ENCODE measurements at regions not wholly inside any gene's neighbourhood (a gene's known extent, or its start where the extent isn't known, plus 50 kb on each side); places are given as distances from the start of the nearest gene placed in this dataset.

GRCh38 chr14:55874785-55875184 is 243.4 kb upstream of the PELI2 start:
- intact Hi-C loops (cut with DNase I) = no loop called here
- no peak for DNase-seq (ENCODE audit: low spot score)

GRCh38 chr14:55877942-55878341 is 240.3 kb upstream of the PELI2 start:
- intact Hi-C loops (cut with DNase I) = no loop called here
- DNase-seq (ENCODE audit: low spot score) = no peak

GRCh38 chr14:55881577-55882241 is 236.5 kb upstream of the PELI2 start:
- intact Hi-C loops (cut with DNase I) = no loop called here
- no peak for DNase-seq (ENCODE audit: low spot score)

GRCh38 chr14:55884819-55885218 is 233.4 kb upstream of the PELI2 start:
- DNase-seq (ENCODE audit: low spot score) = no peak
- intact Hi-C loops (cut with DNase I) = no loop called here

GRCh38 chr14:55889124-55889523 is 229.1 kb upstream of the PELI2 start:
- intact Hi-C loops (cut with DNase I) = no loop called here
- no peak for DNase-seq (ENCODE audit: low spot score)

GRCh38 chr14:55891692-55892091 is 226.5 kb upstream of the PELI2 start:
- intact Hi-C loops (cut with DNase I) = no loop called here
- no peak for DNase-seq (ENCODE audit: low spot score)

GRCh38 chr14:55892906-55893305 is 225.3 kb upstream of the PELI2 start:
- DNase-seq (ENCODE audit: low spot score) = no peak
- intact Hi-C loops (cut with DNase I) = no loop called here

- intact Hi-C loops (cut with DNase I) = no loop called here
- no peak for DNase-seq (ENCODE audit: low spot score)
Observed at GRCh38 chr14:55893705-55894104, 224.5 kb upstream of the PELI2 start.

GRCh38 chr14:55897031-55897430 is 221.2 kb upstream of the PELI2 start:
- intact Hi-C loops (cut with DNase I) = no loop called here
- DNase-seq (ENCODE audit: low spot score) = no peak

- no peak for DNase-seq (ENCODE audit: low spot score)
- intact Hi-C loops (cut with DNase I) = no loop called here
Observed at GRCh38 chr14:55898938-55899337, 219.3 kb upstream of the PELI2 start.

- no peak for DNase-seq (ENCODE audit: low spot score)
- intact Hi-C loops (cut with DNase I) = no loop called here
Observed at GRCh38 chr14:55899531-55899930, 218.7 kb upstream of the PELI2 start.

GRCh38 chr14:55900749-55901148 is 217.5 kb upstream of the PELI2 start:
- no peak for DNase-seq (ENCODE audit: low spot score)
- intact Hi-C loops (cut with DNase I) = no loop called here

- intact Hi-C loops (cut with DNase I) = no loop called here
- no peak for DNase-seq (ENCODE audit: low spot score)
Observed at GRCh38 chr14:55901291-55901690, 216.9 kb upstream of the PELI2 start.

- intact Hi-C loops (cut with DNase I) = no loop called here
- no peak for DNase-seq (ENCODE audit: low spot score)
Observed at GRCh38 chr14:55902241-55902640, 216.0 kb upstream of the PELI2 start.

- DNase-seq (ENCODE audit: low spot score) = no peak
- intact Hi-C loops (cut with DNase I) = no loop called here
Observed at GRCh38 chr14:55904086-55904485, 214.1 kb upstream of the PELI2 start.

- DNase-seq (ENCODE audit: low spot score) = no peak
- intact Hi-C loops (cut with DNase I) = no loop called here
Observed at GRCh38 chr14:55908106-55908505, 210.1 kb upstream of the PELI2 start.

GRCh38 chr14:55909879-55910278 is 208.3 kb upstream of the PELI2 start:
- no peak for DNase-seq (ENCODE audit: low spot score)
- intact Hi-C loops (cut with DNase I) = no loop called here

- intact Hi-C loops (cut with DNase I) = no loop called here
- no peak for DNase-seq (ENCODE audit: low spot score)
Observed at GRCh38 chr14:55910601-55911243, 207.5 kb upstream of the PELI2 start.

- DNase-seq (ENCODE audit: low spot score) = no peak
- intact Hi-C loops (cut with DNase I) = no loop called here
Observed at GRCh38 chr14:55911776-55912175, 206.4 kb upstream of the PELI2 start.

GRCh38 chr14:55912344-55912743 is 205.9 kb upstream of the PELI2 start:
- DNase-seq (ENCODE audit: low spot score) = no peak
- intact Hi-C loops (cut with DNase I) = no loop called here

GRCh38 chr14:55913324-55914025 is 204.7 kb upstream of the PELI2 start:
- intact Hi-C loops (cut with DNase I) = no loop called here
- DNase-seq (ENCODE audit: low spot score) = no peak
